ENCODE measurements at regions not wholly inside any gene's neighbourhood (a gene's known extent, or its start where the extent isn't known, plus 50 kb on each side); places are given as distances from the start of the nearest gene placed in this dataset.

GRCh38 chr10:111410740-111411139 is 333.9 kb downstream of the ADRA2A start:
- DNase-seq: no peak
- WGBS, 5 donors: 67 to 85% (median 73%) methylated on average over 3 of the region's 3 CpGs
- intact Hi-C loops (cut with DNase I; ENCODE audit: low total_unique reads): no loop called here
- no peaks in the 10 kb centered on the region for H3K9me3 ChIP-seq
- no peaks in the 10 kb centered on the region for H3K36me3 ChIP-seq
- no peaks in the 10 kb centered on the region for H3K4me1 ChIP-seq
- H3K27ac ChIP-seq: peak overlapping the region in 5 of 8 donors; percentile 17 to 34 (median 28)
- no peaks in the 10 kb centered on the region for H3K27me3 ChIP-seq (replicated peaks in 1 of 7)
- no peak for TF ChIP-seq POLR2AphosphoS5 (IDR thresholded peaks at IDR 0.05)
- no peak for TF ChIP-seq CTCF (IDR thresholded peaks at IDR 0.05 in 8 of 11, conservative IDR thresholded peaks at IDR 0.05 in 3 of 11)
- TF ChIP-seq POLR2A (IDR thresholded peaks at IDR 0.05): no peak
- H3K4me3 ChIP-seq: no peak overlapping the region

- intact Hi-C loops (cut with DNase I; ENCODE audit: low total_unique reads): no loop called here
- WGBS, 5 donors: 75 to 90% (median 86%) methylated on average over 1 of the region's 1 CpG
- H3K9me3 ChIP-seq: no peaks in the 10 kb centered on the region
Observed at GRCh38 chr10:111425459-111425858, 348.6 kb downstream of the ADRA2A start.

GRCh38 chr10:111429288-111430028 is 352.6 kb downstream of the ADRA2A start:
- Histone ChIP-seq H3K9me3 (no peaks in the 10 kb centered on the region), H3K4me1 (no peaks in the 10 kb centered on the region), H3K27me3 (replicated peaks in 1 of 7) (no peaks in the 10 kb centered on the region), H3K27ac (no peak overlapping the region), H3K4me3 (no peak overlapping the region), H3K36me3 (no peaks in the 10 kb centered on the region)
- intact Hi-C loops (cut with DNase I; ENCODE audit: low total_unique reads): no loop called here
- TF ChIP-seq CTCF (IDR thresholded peaks at IDR 0.05 in 8 of 11, conservative IDR thresholded peaks at IDR 0.05 in 3 of 11) (no peak), POLR2A (IDR thresholded peaks at IDR 0.05) (no peak), POLR2AphosphoS5 (IDR thresholded peaks at IDR 0.05) (no peak)
- no peak for DNase-seq
- WGBS, 5 donors: 87 to 96% (median 91%) methylated on average over 3 of the region's 3 CpGs

More at GRCh38 chr10:111425459-111425858, 348.6 kb downstream of the ADRA2A start:
- no peak overlapping the region for H3K27ac ChIP-seq
- TF ChIP-seq POLR2AphosphoS5 (IDR thresholded peaks at IDR 0.05): no peak
- no peak for DNase-seq
- no peak overlapping the region for H3K4me3 ChIP-seq
- no peaks in the 10 kb centered on the region for H3K27me3 ChIP-seq (replicated peaks in 1 of 7)
- no peaks in the 10 kb centered on the region for H3K36me3 ChIP-seq
- no peaks in the 10 kb centered on the region for H3K4me1 ChIP-seq

- no peak for TF ChIP-seq CTCF (IDR thresholded peaks at IDR 0.05 in 8 of 11, conservative IDR thresholded peaks at IDR 0.05 in 3 of 11)
- TF ChIP-seq POLR2A (IDR thresholded peaks at IDR 0.05): no peak
- TF ChIP-seq POLR2AphosphoS5 (IDR thresholded peaks at IDR 0.05): no peak
- H3K27me3 ChIP-seq (replicated peaks in 1 of 7): no peaks in the 10 kb centered on the region
- no peaks in the 10 kb centered on the region for H3K36me3 ChIP-seq
- intact Hi-C loops (cut with DNase I; ENCODE audit: low total_unique reads): no loop called here
- no peaks in the 10 kb centered on the region for H3K4me1 ChIP-seq
- H3K27ac ChIP-seq: no peak overlapping the region
- DNase-seq: no peak
- no peak overlapping the region for H3K4me3 ChIP-seq
- 90 to 100% (median 91%) methylated on average over 1 of the region's 1 CpG for whole genome bisulfite sequencing, 5 donors
- no peaks in the 10 kb centered on the region for H3K9me3 ChIP-seq
Observed at GRCh38 chr10:111430070-111430469, 353.2 kb downstream of the ADRA2A start.

All from spleen (tissue), 11 donors.